MM.1S (cell line): ENCODE measurements at regions not wholly inside any gene's neighbourhood (a gene's known extent, or its start where the extent isn't known, plus 50 kb on each side); places are given as distances from the start of the nearest gene placed in this dataset.
"Not testable (repeated sequence)": the region's sequence is repeated elsewhere in the genome, so short reads cannot be mapped to it uniquely, and the experiment has no call there.

ENCODE experiments used
- EZH2 ChIP-seq: fragments of 300-600 bp; sonication (generic); optimal IDR thresholded peaks from 2 replicates; pipeline ENCODE3; 2017; ENCODE audit warnings: low read depth, mild to moderate bottlenecking, antibody characterized with exemption, low read length, mixed read lengths
- TF ChIP-seq, protein P1 (sequence below): fragments of 300-600 bp; sonication (generic); IDR thresholded peaks from 2 replicates; pipeline ENCODE4 v1.5.1; 2016; ENCODE audit warnings: antibody characterized with exemption, low read length, mixed read lengths

DNA sequence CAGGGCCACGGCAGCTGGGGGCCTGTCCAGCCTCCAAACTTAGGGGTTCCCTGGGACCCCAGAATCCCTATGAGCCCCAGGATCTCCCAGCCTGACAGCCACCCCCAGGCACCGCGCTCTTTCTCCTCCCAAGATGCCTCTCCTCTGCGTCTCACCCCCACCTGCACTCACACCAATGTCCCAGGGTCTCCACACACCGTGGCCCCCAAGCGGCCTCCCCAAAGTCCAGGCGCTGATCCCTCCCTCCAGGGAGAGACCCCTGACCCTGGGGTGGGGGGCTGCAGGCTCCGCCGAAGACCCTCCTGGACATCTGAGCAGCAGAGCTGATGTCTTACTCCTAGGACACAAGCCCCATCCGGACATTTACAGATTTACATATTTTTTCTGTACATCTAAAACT is 123.2 kb upstream of the ZNF469 start:
- TF ChIP-seq, protein P1, sequence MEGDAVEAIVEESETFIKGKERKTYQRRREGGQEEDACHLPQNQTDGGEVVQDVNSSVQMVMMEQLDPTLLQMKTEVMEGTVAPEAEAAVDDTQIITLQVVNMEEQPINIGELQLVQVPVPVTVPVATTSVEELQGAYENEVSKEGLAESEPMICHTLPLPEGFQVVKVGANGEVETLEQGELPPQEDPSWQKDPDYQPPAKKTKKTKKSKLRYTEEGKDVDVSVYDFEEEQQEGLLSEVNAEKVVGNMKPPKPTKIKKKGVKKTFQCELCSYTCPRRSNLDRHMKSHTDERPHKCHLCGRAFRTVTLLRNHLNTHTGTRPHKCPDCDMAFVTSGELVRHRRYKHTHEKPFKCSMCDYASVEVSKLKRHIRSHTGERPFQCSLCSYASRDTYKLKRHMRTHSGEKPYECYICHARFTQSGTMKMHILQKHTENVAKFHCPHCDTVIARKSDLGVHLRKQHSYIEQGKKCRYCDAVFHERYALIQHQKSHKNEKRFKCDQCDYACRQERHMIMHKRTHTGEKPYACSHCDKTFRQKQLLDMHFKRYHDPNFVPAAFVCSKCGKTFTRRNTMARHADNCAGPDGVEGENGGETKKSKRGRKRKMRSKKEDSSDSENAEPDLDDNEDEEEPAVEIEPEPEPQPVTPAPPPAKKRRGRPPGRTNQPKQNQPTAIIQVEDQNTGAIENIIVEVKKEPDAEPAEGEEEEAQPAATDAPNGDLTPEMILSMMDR = not testable (repeated sequence)
- TF ChIP-seq EZH2 = not testable (repeated sequence)
